SU-DHL-6 (cell line): ENCODE measurements at regions not wholly inside any gene's neighbourhood (a gene's known extent, or its start where the extent isn't known, plus 50 kb on each side); places are given as distances from the start of the nearest gene placed in this dataset.

ENCODE experiments used
- EZH2phosphoT487 ChIP-seq: fragments of 200-600 bp; sonication (generic), shearing (Covaris generic); conservative IDR thresholded peaks from 2 replicates; pipeline ENCODE4 v1.6.1; 2018; ENCODE audit warnings: mild to moderate bottlenecking, antibody characterized with exemption, low read length, moderate library complexity, mixed read lengths
- TF ChIP-seq, protein P1 (sequence below): fragments of 200-600 bp; sonication (generic); IDR thresholded peaks from one replicate; pipeline ENCODE4 v1.5.1; 2017; ENCODE audit warnings: antibody characterized with exemption, mild to moderate bottlenecking, low read length, moderate library complexity; ENCODE audit not compliant: insufficient read depth, poor library complexity, severe bottlenecking

DNA sequence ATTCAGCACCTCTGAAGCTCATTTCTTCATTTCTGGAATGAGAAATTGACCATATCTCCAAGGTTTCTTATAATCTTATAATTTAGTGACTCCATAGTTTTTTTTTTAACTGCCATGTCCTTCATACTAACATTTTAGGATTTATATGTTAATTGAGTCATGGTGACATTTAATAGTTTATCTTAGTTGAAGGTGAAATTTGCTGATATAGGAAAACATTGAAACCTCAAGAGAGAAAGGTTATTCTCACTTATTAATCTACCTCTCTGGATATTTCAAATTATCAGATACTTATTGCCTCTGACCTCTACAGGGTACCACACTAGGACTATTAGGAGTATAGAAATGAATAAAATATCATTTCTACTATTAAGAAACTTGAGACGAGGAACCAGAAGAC lies 499.0 kb downstream of the NUP35 start:
- TF ChIP-seq, protein P1, sequence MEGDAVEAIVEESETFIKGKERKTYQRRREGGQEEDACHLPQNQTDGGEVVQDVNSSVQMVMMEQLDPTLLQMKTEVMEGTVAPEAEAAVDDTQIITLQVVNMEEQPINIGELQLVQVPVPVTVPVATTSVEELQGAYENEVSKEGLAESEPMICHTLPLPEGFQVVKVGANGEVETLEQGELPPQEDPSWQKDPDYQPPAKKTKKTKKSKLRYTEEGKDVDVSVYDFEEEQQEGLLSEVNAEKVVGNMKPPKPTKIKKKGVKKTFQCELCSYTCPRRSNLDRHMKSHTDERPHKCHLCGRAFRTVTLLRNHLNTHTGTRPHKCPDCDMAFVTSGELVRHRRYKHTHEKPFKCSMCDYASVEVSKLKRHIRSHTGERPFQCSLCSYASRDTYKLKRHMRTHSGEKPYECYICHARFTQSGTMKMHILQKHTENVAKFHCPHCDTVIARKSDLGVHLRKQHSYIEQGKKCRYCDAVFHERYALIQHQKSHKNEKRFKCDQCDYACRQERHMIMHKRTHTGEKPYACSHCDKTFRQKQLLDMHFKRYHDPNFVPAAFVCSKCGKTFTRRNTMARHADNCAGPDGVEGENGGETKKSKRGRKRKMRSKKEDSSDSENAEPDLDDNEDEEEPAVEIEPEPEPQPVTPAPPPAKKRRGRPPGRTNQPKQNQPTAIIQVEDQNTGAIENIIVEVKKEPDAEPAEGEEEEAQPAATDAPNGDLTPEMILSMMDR = no peak
- TF ChIP-seq EZH2phosphoT487 = no peak
